ENCODE measurements at regions not wholly inside any gene's neighbourhood (a gene's known extent, or its start where the extent isn't known, plus 50 kb on each side); places are given as distances from the start of the nearest gene placed in this dataset.

DNA sequence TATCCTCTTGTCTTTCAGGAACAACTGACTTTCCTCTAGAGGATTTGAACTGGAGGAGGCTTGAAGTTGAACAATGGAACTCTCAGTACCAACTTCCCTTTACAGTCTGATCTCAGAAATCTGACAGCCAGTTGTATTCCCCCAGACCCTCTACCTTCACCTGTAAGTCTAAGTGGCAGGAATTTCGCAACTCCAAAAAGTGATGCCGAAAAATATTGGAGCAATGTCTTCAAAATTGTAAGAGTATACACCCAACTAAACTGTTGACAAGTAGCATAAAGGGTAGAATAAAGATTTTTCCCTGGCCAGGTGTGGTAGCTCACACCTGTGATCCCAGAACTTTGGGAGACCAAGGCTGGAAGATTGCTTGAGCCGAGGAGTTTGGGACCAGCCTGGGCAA, 69.1 kb upstream of the CFAP20DC start:
- Histone ChIP-seq H3K9me3 (ENCODE audit: control insufficient read depth in 4 of 4, low read length in 3 of 4) (no peaks in the 10 kb centered on the region), H3K36me3 (ENCODE audit: control insufficient read depth in 4 of 4, insufficient read depth in 3 of 4, low read depth in 1 of 4, low read length in 3 of 4) (no peaks in the 10 kb centered on the region), H3K27me3 (ENCODE audit: control insufficient read depth in 4 of 4, insufficient read depth in 4 of 4, low read length in 3 of 4) (no peaks in the 10 kb centered on the region), H3K4me1 (ENCODE audit: control insufficient read depth in 4 of 4, insufficient read depth in 4 of 4, low read length in 3 of 4) (no peaks in the 10 kb centered on the region), H3K9ac (ENCODE audit: low read depth in 1 of 2, low read length in 2 of 2) (no peak overlapping the region), H3K4me3 (ENCODE audit: low read depth in 1 of 3, low read length in 3 of 3) (no peak overlapping the region), H3K27ac (ENCODE audit: low read depth in 1 of 2, low read length in 2 of 2) (no peak overlapping the region)
- TF ChIP-seq TAF1 (conservative IDR thresholded peaks at IDR 0.05) = no peak
- TF ChIP-seq, protein P1, sequence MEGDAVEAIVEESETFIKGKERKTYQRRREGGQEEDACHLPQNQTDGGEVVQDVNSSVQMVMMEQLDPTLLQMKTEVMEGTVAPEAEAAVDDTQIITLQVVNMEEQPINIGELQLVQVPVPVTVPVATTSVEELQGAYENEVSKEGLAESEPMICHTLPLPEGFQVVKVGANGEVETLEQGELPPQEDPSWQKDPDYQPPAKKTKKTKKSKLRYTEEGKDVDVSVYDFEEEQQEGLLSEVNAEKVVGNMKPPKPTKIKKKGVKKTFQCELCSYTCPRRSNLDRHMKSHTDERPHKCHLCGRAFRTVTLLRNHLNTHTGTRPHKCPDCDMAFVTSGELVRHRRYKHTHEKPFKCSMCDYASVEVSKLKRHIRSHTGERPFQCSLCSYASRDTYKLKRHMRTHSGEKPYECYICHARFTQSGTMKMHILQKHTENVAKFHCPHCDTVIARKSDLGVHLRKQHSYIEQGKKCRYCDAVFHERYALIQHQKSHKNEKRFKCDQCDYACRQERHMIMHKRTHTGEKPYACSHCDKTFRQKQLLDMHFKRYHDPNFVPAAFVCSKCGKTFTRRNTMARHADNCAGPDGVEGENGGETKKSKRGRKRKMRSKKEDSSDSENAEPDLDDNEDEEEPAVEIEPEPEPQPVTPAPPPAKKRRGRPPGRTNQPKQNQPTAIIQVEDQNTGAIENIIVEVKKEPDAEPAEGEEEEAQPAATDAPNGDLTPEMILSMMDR (IDR thresholded peaks at IDR 0.05; ENCODE audit: low read depth, low read length, missing input control) = no peak
- 93% methylated on average over 3 of the region's 3 CpGs for WGBS
- DNase-seq (ENCODE audit: low spot score) = no peak

DNA sequence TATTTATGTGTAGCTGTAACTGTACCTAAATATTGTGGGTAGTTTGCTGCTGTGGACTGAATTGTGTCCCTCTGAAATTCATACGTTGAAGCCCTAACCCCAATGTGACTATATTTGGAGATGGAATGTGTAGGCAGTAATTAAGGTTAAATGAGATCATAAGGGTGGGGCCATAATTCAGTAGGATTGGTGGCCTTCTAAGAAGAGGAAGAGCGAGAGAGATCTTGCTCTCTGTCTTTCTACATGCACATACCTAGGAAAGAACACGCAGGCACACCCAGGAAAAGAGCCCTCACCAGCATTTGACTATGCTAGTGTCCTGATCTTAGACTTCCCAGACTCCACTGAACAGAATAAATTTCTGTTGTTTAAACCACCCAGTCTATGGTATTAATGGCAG, 67.6 kb upstream of the CFAP20DC start:
- Histone ChIP-seq H3K9me3 (ENCODE audit: control insufficient read depth in 4 of 4, low read length in 3 of 4) (no peaks in the 10 kb centered on the region), H3K27me3 (ENCODE audit: control insufficient read depth in 4 of 4, insufficient read depth in 4 of 4, low read length in 3 of 4) (no peaks in the 10 kb centered on the region), H3K9ac (ENCODE audit: low read depth in 1 of 2, low read length in 2 of 2) (no peak overlapping the region), H3K36me3 (ENCODE audit: control insufficient read depth in 4 of 4, insufficient read depth in 3 of 4, low read depth in 1 of 4, low read length in 3 of 4) (no peaks in the 10 kb centered on the region), H3K4me3 (ENCODE audit: low read depth in 1 of 3, low read length in 3 of 3) (no peak overlapping the region), H3K4me1 (ENCODE audit: control insufficient read depth in 4 of 4, insufficient read depth in 4 of 4, low read length in 3 of 4) (no peaks in the 10 kb centered on the region), H3K27ac (ENCODE audit: low read depth in 1 of 2, low read length in 2 of 2) (no peak overlapping the region)
- WGBS = 91% methylated on average over 3 of the region's 3 CpGs
- no peak for DNase-seq (ENCODE audit: low spot score)
- TF ChIP-seq FOXA2 (IDR thresholded peaks at IDR 0.05) (no peak), YY1 (IDR thresholded peaks at IDR 0.05) (no peak), FOXA1 (IDR thresholded peaks at IDR 0.05) (no peak), HNF4G (IDR thresholded peaks at IDR 0.05) (no peak)

DNA sequence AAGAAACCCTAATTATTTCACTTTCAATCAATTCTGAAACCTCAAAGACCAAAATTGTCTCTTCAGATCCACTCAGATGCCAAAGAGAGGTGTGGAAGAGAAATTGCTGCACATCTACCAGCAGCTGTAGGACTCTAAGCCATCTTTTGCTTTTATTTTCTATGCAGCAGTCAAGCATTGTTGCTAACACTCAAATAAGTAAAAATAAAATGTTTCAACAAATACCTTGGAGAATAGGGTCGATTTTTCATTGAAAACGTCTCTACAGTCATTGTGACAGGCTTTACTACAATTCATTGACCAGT, 66.4 kb upstream of the CFAP20DC start:
- no peaks in the 10 kb centered on the region for H3K36me3 ChIP-seq (ENCODE audit: control insufficient read depth in 4 of 4, insufficient read depth in 3 of 4, low read depth in 1 of 4, low read length in 3 of 4)
- no peaks in the 10 kb centered on the region for H3K4me1 ChIP-seq (ENCODE audit: control insufficient read depth in 4 of 4, insufficient read depth in 4 of 4, low read length in 3 of 4)
- H3K27ac ChIP-seq (ENCODE audit: low read depth in 1 of 2, low read length in 2 of 2) = no peak overlapping the region
- H3K27me3 ChIP-seq (ENCODE audit: control insufficient read depth in 4 of 4, insufficient read depth in 4 of 4, low read length in 3 of 4) = no peaks in the 10 kb centered on the region
- WGBS = 61% methylated on average over 2 of the region's 2 CpGs
- H3K4me3 ChIP-seq (ENCODE audit: low read depth in 1 of 3, low read length in 3 of 3) = no peak overlapping the region
- no peaks in the 10 kb centered on the region for H3K9me3 ChIP-seq (ENCODE audit: control insufficient read depth in 4 of 4, low read length in 3 of 4)
- TF ChIP-seq, protein P2, sequence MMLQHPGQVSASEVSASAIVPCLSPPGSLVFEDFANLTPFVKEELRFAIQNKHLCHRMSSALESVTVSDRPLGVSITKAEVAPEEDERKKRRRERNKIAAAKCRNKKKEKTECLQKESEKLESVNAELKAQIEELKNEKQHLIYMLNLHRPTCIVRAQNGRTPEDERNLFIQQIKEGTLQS (IDR thresholded peaks at IDR 0.05) = no peak
- no peak for TF ChIP-seq HNF4G (IDR thresholded peaks at IDR 0.05)
- TF ChIP-seq FOXA1 (IDR thresholded peaks at IDR 0.05) = no peak
- TF ChIP-seq TAF1 (conservative IDR thresholded peaks at IDR 0.05) = no peak
- H3K9ac ChIP-seq (ENCODE audit: low read depth in 1 of 2, low read length in 2 of 2) = no peak overlapping the region
- DNase-seq (ENCODE audit: low spot score) = no peak

DNA sequence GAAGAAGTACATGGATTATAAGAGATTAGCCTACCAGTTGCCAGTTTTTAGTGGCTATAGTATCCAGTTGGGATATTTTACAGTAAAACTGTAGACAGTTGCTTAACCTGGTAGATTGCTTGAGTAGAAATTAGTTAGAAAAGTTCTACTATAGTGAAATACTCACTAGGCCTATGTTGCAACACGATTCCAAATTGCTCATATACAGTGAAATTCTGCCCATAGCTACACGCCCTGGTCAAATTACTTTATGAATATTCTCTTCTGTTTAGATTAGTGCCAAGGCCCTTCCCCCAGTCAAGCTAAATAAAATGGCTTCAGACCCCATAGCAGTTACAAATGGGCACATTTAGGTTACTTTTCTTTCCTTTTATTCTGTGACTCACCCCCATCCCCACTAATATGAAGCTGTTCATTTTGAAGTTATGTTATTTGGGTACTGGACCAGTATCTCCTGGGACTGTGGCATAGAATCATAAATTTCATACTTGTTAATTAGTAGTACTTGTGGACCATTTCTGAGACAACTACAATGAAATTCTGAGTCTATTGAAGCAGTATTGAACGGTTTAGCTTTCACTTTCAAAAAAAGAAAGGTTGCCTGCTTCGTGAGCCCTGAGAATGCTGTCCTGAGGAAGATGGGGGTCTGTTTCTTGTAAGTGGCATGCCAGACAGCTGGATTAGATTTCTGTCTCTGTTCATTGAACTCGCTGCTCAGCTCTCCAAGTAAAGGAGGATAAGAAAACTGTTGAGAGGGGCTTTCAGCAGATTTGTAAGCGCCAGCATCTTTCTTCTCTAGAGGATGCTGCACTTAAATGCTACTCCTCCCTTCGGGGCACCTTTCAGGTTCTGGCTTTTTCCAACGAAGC, 65.8 kb upstream of the CFAP20DC start:
- H3K4me3 ChIP-seq (ENCODE audit: low read depth in 1 of 3, low read length in 3 of 3) = no peak overlapping the region
- H3K27ac ChIP-seq (ENCODE audit: low read depth in 1 of 2, low read length in 2 of 2) = no peak overlapping the region
- H3K36me3 ChIP-seq (ENCODE audit: control insufficient read depth in 4 of 4, insufficient read depth in 3 of 4, low read depth in 1 of 4, low read length in 3 of 4) = no peaks in the 10 kb centered on the region
- H3K4me1 ChIP-seq (ENCODE audit: control insufficient read depth in 4 of 4, insufficient read depth in 4 of 4, low read length in 3 of 4) = no peaks in the 10 kb centered on the region
- TF ChIP-seq JUND (IDR thresholded peaks at IDR 0.05) (no peak), RAD21 (IDR thresholded peaks at IDR 0.05) (no peak), TAF1 (conservative IDR thresholded peaks at IDR 0.05) (no peak), HNF4A (conservative IDR thresholded peaks at IDR 0.05) (no peak), YY1 (IDR thresholded peaks at IDR 0.05) (no peak), FOXA1 (IDR thresholded peaks at IDR 0.05) (no peak), GABPA (IDR thresholded peaks at IDR 0.05 in 1 of 2, conservative IDR thresholded peaks at IDR 0.05 in 1 of 2) (no peak), RXRA (IDR thresholded peaks at IDR 0.05) (no peak), FOXA2 (IDR thresholded peaks at IDR 0.05) (no peak), HNF4G (IDR thresholded peaks at IDR 0.05) (no peak)
- TF ChIP-seq, protein P2 (IDR thresholded peaks at IDR 0.05) = no peak
- TF ChIP-seq, protein P3, sequence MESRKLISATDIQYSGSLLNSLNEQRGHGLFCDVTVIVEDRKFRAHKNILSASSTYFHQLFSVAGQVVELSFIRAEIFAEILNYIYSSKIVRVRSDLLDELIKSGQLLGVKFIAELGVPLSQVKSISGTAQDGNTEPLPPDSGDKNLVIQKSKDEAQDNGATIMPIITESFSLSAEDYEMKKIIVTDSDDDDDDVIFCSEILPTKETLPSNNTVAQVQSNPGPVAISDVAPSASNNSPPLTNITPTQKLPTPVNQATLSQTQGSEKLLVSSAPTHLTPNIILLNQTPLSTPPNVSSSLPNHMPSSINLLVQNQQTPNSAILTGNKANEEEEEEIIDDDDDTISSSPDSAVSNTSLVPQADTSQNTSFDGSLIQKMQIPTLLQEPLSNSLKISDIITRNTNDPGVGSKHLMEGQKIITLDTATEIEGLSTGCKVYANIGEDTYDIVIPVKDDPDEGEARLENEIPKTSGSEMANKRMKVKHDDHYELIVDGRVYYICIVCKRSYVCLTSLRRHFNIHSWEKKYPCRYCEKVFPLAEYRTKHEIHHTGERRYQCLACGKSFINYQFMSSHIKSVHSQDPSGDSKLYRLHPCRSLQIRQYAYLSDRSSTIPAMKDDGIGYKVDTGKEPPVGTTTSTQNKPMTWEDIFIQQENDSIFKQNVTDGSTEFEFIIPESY (IDR thresholded peaks at IDR 0.05) = no peak
- TF ChIP-seq, protein P4, sequence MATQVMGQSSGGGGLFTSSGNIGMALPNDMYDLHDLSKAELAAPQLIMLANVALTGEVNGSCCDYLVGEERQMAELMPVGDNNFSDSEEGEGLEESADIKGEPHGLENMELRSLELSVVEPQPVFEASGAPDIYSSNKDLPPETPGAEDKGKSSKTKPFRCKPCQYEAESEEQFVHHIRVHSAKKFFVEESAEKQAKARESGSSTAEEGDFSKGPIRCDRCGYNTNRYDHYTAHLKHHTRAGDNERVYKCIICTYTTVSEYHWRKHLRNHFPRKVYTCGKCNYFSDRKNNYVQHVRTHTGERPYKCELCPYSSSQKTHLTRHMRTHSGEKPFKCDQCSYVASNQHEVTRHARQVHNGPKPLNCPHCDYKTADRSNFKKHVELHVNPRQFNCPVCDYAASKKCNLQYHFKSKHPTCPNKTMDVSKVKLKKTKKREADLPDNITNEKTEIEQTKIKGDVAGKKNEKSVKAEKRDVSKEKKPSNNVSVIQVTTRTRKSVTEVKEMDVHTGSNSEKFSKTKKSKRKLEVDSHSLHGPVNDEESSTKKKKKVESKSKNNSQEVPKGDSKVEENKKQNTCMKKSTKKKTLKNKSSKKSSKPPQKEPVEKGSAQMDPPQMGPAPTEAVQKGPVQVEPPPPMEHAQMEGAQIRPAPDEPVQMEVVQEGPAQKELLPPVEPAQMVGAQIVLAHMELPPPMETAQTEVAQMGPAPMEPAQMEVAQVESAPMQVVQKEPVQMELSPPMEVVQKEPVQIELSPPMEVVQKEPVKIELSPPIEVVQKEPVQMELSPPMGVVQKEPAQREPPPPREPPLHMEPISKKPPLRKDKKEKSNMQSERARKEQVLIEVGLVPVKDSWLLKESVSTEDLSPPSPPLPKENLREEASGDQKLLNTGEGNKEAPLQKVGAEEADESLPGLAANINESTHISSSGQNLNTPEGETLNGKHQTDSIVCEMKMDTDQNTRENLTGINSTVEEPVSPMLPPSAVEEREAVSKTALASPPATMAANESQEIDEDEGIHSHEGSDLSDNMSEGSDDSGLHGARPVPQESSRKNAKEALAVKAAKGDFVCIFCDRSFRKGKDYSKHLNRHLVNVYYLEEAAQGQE (IDR thresholded peaks at IDR 0.05) = no peak
- DNase-seq (ENCODE audit: low spot score) = no peak
- H3K27me3 ChIP-seq (ENCODE audit: control insufficient read depth in 4 of 4, insufficient read depth in 4 of 4, low read length in 3 of 4) = no peaks in the 10 kb centered on the region
- no peaks in the 10 kb centered on the region for H3K9me3 ChIP-seq (ENCODE audit: control insufficient read depth in 4 of 4, low read length in 3 of 4)
- no peak overlapping the region for H3K9ac ChIP-seq (ENCODE audit: low read depth in 1 of 2, low read length in 2 of 2)
- 76% methylated on average over 8 of the region's 8 CpGs for WGBS
